ENCODE measurements at regions not wholly inside any gene's neighbourhood (a gene's known extent, or its start where the extent isn't known, plus 50 kb on each side); places are given as distances from the start of the nearest gene placed in this dataset.

DNA sequence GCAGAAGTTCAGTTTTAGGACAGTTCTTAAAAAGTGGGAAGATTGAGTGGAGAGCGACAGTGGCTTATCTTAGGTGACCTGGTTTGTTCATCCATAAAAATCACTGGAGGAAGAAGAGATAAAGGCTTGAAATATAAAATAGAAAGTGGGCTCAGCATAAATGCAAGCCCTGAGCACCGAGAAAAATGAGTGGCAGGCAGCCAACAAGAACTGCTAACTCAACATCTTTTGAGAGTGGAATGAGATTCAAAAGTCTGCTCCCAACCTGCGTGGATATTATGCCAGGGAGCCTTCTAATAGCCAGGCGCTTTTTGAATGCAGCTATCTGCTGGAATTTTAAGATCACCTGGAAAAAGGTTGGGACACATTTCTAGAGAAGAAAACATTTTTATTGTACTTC is 666.5 kb downstream of the FLRT2 start:
- TF ChIP-seq, protein P1, sequence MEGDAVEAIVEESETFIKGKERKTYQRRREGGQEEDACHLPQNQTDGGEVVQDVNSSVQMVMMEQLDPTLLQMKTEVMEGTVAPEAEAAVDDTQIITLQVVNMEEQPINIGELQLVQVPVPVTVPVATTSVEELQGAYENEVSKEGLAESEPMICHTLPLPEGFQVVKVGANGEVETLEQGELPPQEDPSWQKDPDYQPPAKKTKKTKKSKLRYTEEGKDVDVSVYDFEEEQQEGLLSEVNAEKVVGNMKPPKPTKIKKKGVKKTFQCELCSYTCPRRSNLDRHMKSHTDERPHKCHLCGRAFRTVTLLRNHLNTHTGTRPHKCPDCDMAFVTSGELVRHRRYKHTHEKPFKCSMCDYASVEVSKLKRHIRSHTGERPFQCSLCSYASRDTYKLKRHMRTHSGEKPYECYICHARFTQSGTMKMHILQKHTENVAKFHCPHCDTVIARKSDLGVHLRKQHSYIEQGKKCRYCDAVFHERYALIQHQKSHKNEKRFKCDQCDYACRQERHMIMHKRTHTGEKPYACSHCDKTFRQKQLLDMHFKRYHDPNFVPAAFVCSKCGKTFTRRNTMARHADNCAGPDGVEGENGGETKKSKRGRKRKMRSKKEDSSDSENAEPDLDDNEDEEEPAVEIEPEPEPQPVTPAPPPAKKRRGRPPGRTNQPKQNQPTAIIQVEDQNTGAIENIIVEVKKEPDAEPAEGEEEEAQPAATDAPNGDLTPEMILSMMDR (IDR thresholded peaks at IDR 0.05) = no peak
- no peak for TF ChIP-seq POLR2AphosphoS5 (IDR thresholded peaks at IDR 0.05)

Data from breast epithelium (tissue), 3 donors.